ENCODE measurements at regions not wholly inside any gene's neighbourhood (a gene's known extent, or its start where the extent isn't known, plus 50 kb on each side); places are given as distances from the start of the nearest gene placed in this dataset.

GRCh38 chr11:70493089-70493474 lies 94.8 kb downstream of the CTTN start:
- no peak for DNase-seq
- Histone ChIP-seq H3K27ac (ENCODE audit: low read length) (no peak overlapping the region), H3K4me1 (ENCODE audit: low read length) (no peaks in the 10 kb centered on the region), H3K9ac (ENCODE audit: low read length) (no peak overlapping the region), H3K4me2 (ENCODE audit: low read depth, low read length, poor library complexity, severe bottlenecking) (no peak overlapping the region), H3K79me2 (ENCODE audit: low read length) (no peaks in the 10 kb centered on the region), H2AFZ (ENCODE audit: low read length) (no peak overlapping the region), H3K4me3 (ENCODE audit: low read length) (no peak overlapping the region), H3K9me2 (replicated peaks; ENCODE audit: insufficient read depth, low read length) (no peaks in the 10 kb centered on the region), H3K36me3 (ENCODE audit: insufficient read depth, low read length) (no peaks in the 10 kb centered on the region; the same call in 1 of the 2 replicates), H3K9me3 (ENCODE audit: low read length) (peaks cover 9% of the 10 kb centered on the region), H3K27me3 (ENCODE audit: low read length) (no peaks in the 10 kb centered on the region), H4K20me1 (ENCODE audit: insufficient read depth, low read depth, low read length) (no peaks in the 10 kb centered on the region)

DNA sequence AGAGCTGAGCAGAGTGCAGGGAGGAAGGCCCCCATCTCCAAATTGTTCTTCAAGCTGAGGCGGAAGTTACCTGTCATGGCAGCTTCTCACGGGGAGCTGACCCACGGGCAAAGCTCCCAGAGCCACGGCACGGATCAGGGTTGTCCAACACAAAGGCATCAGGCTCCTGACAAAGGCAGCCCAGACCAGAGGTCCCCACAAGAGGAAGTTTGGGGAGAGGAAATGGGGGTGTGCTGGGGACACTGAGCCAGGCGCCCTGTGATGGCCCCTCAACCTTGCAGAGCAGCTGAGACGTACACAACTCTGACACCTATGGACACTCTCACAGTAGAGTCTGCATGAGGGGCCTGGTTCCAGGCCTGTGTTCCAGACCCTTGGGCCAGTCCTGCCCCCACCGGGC lies 95.6 kb downstream of the CTTN start:
- Histone ChIP-seq H3K9me2 (replicated peaks; ENCODE audit: insufficient read depth, low read length) (no peaks in the 10 kb centered on the region), H3K27me3 (ENCODE audit: low read length) (no peaks in the 10 kb centered on the region), H4K20me1 (ENCODE audit: insufficient read depth, low read depth, low read length) (no peaks in the 10 kb centered on the region), H3K79me2 (ENCODE audit: low read length) (no peaks in the 10 kb centered on the region), H3K9ac (ENCODE audit: low read length) (no peak overlapping the region), H2AFZ (ENCODE audit: low read length) (no peak overlapping the region), H3K4me1 (ENCODE audit: low read length) (no peaks in the 10 kb centered on the region), H3K27ac (ENCODE audit: low read length) (no peak overlapping the region), H3K36me3 (ENCODE audit: insufficient read depth, low read length) (no peaks in the 10 kb centered on the region; the same call in 1 of the 2 replicates), H3K4me3 (ENCODE audit: low read length) (no peak overlapping the region), H3K4me2 (ENCODE audit: low read depth, low read length, poor library complexity, severe bottlenecking) (no peak overlapping the region), H3K9me3 (ENCODE audit: low read length) (peaks cover 9% of the 10 kb centered on the region)
- DNase-seq, result no peak

DNA sequence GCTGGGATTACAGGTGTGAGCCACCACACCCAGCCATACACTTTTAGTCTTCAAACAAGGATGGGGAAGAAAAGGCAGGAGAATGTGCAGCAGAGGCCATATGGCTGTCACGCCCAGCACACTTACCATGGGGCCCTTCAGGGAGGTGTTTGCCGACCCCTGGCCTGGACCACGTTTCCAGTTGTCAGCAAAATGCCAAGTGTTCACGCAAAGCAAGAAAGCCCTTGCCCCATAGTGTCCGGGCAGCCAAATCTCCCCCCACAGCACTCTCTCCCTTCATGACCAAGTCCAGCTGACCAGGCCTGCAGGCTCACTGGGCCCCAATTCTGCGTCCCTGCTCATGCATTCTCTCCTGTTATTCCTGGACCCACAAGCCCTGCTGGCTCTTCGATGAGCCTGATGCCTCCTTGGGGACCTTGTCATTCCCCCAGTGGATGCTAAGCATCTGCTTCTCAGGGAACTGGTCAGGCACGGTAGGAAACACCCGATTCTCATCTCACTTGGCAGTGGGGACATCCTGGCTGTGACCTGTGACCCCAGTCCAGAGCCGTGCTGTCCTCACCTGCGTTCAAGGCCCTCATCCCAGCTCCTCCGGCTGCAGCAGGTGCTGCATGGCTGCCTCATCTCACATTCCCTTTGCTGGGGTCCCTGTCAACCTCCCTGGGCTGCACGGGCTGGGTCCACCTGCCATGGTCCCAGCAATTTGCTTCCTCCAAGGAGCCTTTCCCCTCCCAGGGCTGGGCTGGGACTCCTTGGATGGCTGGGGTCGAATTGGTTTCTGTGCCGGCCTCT lies 96.4 kb downstream of the CTTN start:
- peaks cover 9% of the 10 kb centered on the region for H3K9me3 ChIP-seq (ENCODE audit: low read length)
- no peaks in the 10 kb centered on the region for H3K27me3 ChIP-seq (ENCODE audit: low read length)
- H3K9me2 ChIP-seq (replicated peaks; ENCODE audit: insufficient read depth, low read length), result no peaks in the 10 kb centered on the region
- H2AFZ ChIP-seq (ENCODE audit: low read length), result no peak overlapping the region
- no peak overlapping the region for H3K27ac ChIP-seq (ENCODE audit: low read length)
- H3K9ac ChIP-seq (ENCODE audit: low read length), result no peak overlapping the region
- H3K4me3 ChIP-seq (ENCODE audit: low read length), result no peak overlapping the region
- no peaks in the 10 kb centered on the region; the same call in 1 of the 2 replicates for H3K36me3 ChIP-seq (ENCODE audit: insufficient read depth, low read length)
- H3K79me2 ChIP-seq (ENCODE audit: low read length), result no peaks in the 10 kb centered on the region
- DNase-seq, result no peak
- H3K4me2 ChIP-seq (ENCODE audit: low read depth, low read length, poor library complexity, severe bottlenecking), result no peak overlapping the region
- no peaks in the 10 kb centered on the region for H3K4me1 ChIP-seq (ENCODE audit: low read length)
- H4K20me1 ChIP-seq (ENCODE audit: insufficient read depth, low read depth, low read length), result no peaks in the 10 kb centered on the region

DNA sequence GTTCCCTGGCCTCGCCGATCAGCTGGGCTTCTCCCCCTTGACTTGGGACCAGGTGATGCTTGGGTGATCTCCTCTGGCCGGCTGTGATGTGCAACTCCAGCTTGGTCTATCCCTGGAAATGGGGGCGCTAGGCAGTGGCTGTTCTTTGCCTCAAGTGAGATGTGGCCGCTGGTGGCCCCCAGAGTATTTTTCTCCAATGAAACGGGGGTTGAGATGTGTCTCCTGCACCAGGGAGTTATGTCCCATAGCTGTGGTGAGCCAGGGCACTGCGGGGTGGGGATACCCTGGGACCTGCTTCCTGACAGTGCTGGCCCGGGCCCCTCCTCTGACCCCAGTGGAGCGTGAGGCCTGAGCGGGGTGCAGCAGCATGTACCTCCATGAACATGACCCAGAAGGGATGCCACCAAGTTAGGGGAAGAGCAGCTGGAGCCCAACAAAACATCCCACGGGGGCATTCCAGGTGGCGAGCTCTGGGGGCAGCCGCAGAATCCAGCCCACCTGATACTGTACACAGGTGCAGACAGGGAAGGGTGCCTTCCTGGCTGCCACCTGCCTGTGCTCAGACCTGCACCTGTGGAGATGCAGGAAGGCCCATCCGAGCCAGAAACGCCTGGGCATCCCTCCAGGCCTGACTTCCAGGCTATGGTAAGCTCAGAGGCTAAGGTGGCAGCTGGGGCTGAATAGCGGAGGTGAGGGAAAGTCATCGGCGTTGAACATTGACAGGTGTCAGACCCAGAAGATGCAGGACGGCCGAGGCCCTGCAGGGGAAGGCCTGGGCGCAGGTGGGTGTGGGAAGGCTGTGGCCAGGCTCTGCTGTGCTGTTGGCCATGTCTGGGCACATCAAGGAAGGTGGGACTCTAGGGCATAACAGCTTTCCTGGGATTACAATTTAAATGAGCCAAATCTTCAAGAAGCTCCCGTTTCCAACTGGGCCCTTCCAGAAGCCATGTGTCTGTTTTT lies 97.3 kb downstream of the CTTN start:
- Histone ChIP-seq H3K27me3 (ENCODE audit: low read length) (no peaks in the 10 kb centered on the region), H3K79me2 (ENCODE audit: low read length) (no peaks in the 10 kb centered on the region), H3K27ac (ENCODE audit: low read length) (no peak overlapping the region), H4K20me1 (ENCODE audit: insufficient read depth, low read depth, low read length) (no peaks in the 10 kb centered on the region), H3K9me2 (replicated peaks; ENCODE audit: insufficient read depth, low read length) (no peaks in the 10 kb centered on the region), H3K4me2 (ENCODE audit: low read depth, low read length, poor library complexity, severe bottlenecking) (no peak overlapping the region), H3K4me1 (ENCODE audit: low read length) (no peaks in the 10 kb centered on the region), H3K9ac (ENCODE audit: low read length) (no peak overlapping the region), H3K36me3 (ENCODE audit: insufficient read depth, low read length) (no peaks in the 10 kb centered on the region; the same call in 1 of the 2 replicates), H3K4me3 (ENCODE audit: low read length) (no peak overlapping the region), H3K9me3 (ENCODE audit: low read length) (peaks cover 5% of the 10 kb centered on the region; the same call in 1 of the 2 replicates), H2AFZ (ENCODE audit: low read length) (no peak overlapping the region)
- no peak for DNase-seq

- Histone ChIP-seq H3K9me2 (replicated peaks; ENCODE audit: insufficient read depth, low read length) (no peaks in the 10 kb centered on the region), H3K27ac (ENCODE audit: low read length) (no peak overlapping the region), H3K4me3 (ENCODE audit: low read length) (no peak overlapping the region), H3K9ac (ENCODE audit: low read length) (no peak overlapping the region), H3K4me2 (ENCODE audit: low read depth, low read length, poor library complexity, severe bottlenecking) (no peak overlapping the region), H3K27me3 (ENCODE audit: low read length) (no peaks in the 10 kb centered on the region), H3K4me1 (ENCODE audit: low read length) (no peaks in the 10 kb centered on the region), H3K36me3 (ENCODE audit: insufficient read depth, low read length) (no peaks in the 10 kb centered on the region), H3K9me3 (ENCODE audit: low read length) (no peaks in the 10 kb centered on the region; the same call in 1 of the 2 replicates), H2AFZ (ENCODE audit: low read length) (no peak overlapping the region), H3K79me2 (ENCODE audit: low read length) (no peaks in the 10 kb centered on the region), H4K20me1 (ENCODE audit: insufficient read depth, low read depth, low read length) (no peaks in the 10 kb centered on the region)
- no peak for DNase-seq
Measured at GRCh38 chr11:70496591-70497535, 98.5 kb downstream of the CTTN start.

DNA sequence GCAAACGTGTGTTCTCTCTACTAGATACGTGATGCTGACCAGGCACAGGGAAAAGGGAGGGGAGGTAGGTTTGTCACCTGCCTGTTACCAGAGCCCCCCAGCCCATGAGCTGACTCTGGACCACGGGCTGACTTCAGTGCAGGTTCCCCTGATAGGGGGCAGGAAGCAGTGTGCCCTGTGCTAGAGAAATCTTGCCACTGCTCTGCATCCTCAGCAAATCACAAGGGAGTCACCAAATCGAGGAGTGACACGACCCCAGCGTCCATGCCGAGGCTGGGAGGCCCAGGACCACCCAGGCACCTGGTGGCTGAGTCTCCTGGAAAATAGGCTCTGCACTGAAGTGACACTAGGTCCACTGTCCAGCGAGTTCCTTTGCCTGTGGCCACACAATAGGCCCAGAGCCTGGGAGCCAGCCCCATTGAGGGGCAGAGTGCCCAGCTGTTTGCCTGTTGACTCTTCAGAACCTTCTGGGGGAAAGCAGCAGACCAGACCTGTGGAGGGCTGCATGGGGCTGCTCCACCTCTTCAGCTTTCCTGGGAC lies 99.3 kb downstream of the CTTN start:
- Histone ChIP-seq H3K4me1 (ENCODE audit: low read length) (no peaks in the 10 kb centered on the region), H3K9me2 (replicated peaks; ENCODE audit: insufficient read depth, low read length) (no peaks in the 10 kb centered on the region), H3K79me2 (ENCODE audit: low read length) (no peaks in the 10 kb centered on the region), H3K4me3 (ENCODE audit: low read length) (no peak overlapping the region), H3K9ac (ENCODE audit: low read length) (no peak overlapping the region), H2AFZ (ENCODE audit: low read length) (no peak overlapping the region), H3K4me2 (ENCODE audit: low read depth, low read length, poor library complexity, severe bottlenecking) (no peak overlapping the region), H3K27me3 (ENCODE audit: low read length) (no peaks in the 10 kb centered on the region), H3K9me3 (ENCODE audit: low read length) (no peaks in the 10 kb centered on the region), H3K36me3 (ENCODE audit: insufficient read depth, low read length) (no peaks in the 10 kb centered on the region), H4K20me1 (ENCODE audit: insufficient read depth, low read depth, low read length) (no peaks in the 10 kb centered on the region), H3K27ac (ENCODE audit: low read length) (no peak overlapping the region)
- DNase-seq, result no peak

DNA sequence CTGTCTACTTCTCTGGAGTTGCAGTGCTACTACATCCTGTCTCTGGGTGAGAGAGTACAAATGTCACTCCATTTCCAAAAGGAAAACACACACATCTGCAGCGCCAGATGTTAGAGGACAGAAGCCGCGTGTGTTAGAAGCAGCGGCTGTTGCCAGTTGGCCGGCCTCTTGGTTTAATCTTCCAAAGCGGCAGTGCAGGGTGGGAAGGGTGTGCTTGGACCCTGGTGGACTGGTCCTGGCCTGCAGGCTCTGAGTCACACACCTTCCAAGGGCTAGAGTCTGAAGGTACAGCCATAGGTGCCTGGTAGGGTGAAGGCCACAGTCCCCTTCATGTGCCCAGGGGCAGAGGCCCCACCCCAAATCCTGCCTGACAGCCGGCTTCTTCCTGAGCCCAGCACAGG lies 99.8 kb downstream of the CTTN start:
- Histone ChIP-seq H3K27me3 (ENCODE audit: low read length) (no peaks in the 10 kb centered on the region), H3K36me3 (ENCODE audit: insufficient read depth, low read length) (no peaks in the 10 kb centered on the region), H3K4me1 (ENCODE audit: low read length) (no peaks in the 10 kb centered on the region), H4K20me1 (ENCODE audit: insufficient read depth, low read depth, low read length) (no peaks in the 10 kb centered on the region), H2AFZ (ENCODE audit: low read length) (no peak overlapping the region), H3K4me3 (ENCODE audit: low read length) (no peak overlapping the region), H3K9me3 (ENCODE audit: low read length) (no peaks in the 10 kb centered on the region), H3K9me2 (replicated peaks; ENCODE audit: insufficient read depth, low read length) (no peaks in the 10 kb centered on the region), H3K4me2 (ENCODE audit: low read depth, low read length, poor library complexity, severe bottlenecking) (no peak overlapping the region), H3K9ac (ENCODE audit: low read length) (no peak overlapping the region), H3K79me2 (ENCODE audit: low read length) (no peaks in the 10 kb centered on the region), H3K27ac (ENCODE audit: low read length) (no peak overlapping the region)
- DNase-seq, result no peak

All from Karpas-422 (cell line).